G401 (cell line): ENCODE measurements at regions not wholly inside any gene's neighbourhood (a gene's known extent, or its start where the extent isn't known, plus 50 kb on each side); places are given as distances from the start of the nearest gene placed in this dataset.

Source experiments
- DNase-seq: peaks from one replicate; pipeline ENCODE4 v3.0.0-alpha.2; 2015; ENCODE audit warnings: low spot score
- in situ Hi-C: cut with HindIII; loops from 2 replicates; pipeline ENCODE4 v1.10.0; 2016; ENCODE audit warnings: low sequenced_read_pairs, mixed read lengths

DNA sequence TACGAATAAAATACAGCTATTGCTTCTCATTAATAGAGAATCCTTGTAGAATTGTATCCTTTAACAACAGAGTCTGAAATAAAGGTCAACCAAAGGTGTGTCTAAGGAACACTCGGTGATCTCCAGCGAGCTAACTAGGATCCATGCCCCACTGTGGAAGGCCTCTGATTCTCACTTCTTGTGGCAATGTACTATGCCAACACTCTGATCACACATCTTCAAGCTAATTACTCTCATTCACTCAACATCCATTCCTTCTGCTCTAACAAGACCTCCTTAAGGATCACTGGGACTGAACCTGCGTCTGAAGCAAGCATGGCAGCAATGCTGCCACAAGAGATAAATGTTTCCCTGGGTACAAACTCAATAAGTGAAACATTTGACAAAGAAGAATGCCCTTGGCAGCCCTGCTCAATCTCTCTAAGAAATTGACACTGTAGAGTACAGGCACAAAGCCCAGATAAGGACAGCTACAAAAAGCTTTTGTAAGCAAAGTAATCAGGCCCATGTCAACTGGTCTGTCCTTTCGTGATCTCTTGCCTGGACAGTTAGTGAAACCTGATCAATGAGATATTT, 74.6 kb upstream of the PARD3B start:
- no peak for DNase-seq
- in situ Hi-C loops: no loop called here

DNA sequence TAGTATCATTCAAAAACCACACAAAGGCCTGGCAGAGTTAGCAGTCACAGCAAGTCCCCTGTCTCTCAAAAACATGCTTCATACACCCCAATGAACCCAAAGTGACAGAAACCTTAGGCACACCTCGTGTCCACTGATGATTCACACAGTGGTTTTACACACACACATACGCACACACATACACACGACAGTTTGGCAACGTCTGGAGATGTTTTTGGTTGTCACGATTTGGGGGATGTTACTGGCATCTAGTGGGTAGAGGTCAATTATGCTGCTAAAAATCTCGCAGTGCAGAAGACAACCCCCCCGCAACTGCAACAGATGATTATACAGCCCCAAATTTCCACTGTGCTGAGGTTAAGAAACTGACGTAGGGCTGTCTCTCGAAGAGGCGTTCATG, 72.9 kb upstream of the PARD3B start:
- no peak for DNase-seq
- in situ Hi-C loops: no loop called here

DNA sequence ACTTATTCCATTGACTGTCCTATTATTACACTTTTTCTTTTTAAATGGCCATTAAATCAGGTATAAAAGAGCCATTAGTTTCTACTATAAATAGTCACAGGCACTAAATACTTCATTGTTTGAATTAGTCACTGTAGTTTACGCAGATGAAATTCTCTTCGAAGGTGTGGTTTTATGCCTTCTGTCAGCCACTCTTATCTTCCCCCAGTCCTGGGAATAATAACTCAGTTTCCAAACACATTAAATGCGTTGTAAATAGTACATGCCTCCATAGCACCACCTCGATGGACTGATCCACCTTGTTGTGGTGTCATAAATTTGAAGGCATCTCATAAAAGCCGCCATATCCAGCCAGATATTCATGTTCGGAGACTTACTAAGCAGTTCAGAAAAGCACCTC, 72.1 kb upstream of the PARD3B start:
- DNase-seq: no peak
- in situ Hi-C loops: no loop called here

DNA sequence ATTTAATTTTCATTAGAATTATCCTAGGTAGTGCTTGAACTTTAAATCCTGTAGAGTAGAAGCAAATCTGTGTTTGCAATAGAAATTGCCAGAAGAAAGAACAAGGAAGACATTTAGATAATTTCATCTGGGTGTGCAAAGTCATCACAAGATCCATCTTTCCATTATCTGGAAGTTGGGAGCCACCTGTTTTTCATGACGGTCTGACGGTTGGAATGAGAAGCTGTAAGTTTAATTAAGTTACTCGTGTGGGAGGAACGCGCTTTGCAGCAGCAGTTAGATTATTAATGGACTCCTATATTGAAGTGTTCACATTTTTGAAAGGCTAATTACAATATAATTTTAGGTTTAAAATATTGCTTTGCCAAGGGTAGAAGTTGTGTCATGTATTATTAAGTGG, 69.9 kb upstream of the PARD3B start:
- in situ Hi-C loops: no loop called here
- no peak for DNase-seq

DNA sequence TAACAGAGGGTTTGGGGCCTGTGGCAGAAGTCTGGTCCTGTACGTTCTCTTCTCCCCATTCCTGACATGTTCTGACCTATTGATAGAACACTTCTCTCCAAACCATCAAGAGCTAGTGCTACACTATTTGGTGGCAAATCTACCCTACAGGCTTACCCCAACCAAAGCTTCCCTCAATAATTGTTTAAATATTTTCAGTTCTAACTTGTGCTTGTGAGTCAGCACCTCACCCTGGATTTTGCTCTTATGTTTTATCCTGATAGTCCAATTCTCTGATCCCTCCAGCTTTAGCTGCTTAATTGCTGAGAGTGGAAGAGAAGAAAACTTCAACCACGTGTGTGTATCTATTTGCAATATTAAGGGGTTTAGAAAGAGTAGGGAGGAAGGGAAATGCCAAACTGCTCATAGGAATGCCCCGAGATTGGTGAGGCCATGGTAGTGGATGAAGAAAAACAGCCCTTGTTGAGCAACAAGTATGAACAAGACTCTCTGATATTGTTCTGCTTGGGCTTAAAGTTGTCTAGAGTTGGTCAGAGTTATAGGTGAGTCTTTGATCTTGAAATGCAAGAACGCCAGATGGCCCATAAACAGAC, 67.8 kb upstream of the PARD3B start:
- no peak for DNase-seq
- in situ Hi-C loops: no loop called here

DNA sequence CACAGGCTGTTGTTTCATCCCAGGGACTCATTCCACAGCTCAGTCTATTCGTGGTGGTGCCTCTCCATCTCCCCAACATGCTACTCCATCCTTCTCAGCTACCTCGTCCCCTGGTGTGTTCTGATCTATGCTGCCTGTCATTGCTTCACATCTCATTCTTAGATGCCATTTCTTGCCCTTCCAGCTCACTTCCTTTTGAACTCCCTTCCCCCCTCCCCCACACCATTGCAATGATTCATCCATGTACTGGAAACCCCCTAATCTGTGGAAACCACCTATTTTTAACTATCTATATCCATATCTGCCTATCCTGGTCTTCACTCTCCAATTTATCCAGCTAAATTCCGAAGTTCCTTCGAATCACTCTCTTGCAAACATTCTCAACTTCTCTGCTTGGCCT, 65.7 kb upstream of the PARD3B start:
- in situ Hi-C loops: no loop called here
- DNase-seq: no peak

DNA sequence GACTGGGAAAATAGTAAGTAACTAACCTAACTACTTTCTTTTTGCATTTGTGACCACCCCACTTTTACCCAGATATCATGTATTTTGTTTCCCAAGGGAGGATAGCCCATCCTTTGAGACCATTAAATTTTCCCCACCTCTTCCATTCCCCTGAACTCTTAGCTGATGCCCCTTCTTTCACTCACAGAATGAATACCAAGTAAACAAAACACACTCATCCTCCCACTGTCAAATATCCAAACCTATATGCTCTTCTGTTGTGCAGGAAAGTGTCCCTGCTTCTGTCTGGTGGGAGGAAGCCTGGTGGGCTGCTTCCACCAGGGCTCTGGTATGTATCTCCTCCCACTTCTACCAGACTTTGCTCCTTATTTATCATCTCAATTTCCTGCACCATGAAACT, 64.6 kb upstream of the PARD3B start:
- DNase-seq: no peak

DNA sequence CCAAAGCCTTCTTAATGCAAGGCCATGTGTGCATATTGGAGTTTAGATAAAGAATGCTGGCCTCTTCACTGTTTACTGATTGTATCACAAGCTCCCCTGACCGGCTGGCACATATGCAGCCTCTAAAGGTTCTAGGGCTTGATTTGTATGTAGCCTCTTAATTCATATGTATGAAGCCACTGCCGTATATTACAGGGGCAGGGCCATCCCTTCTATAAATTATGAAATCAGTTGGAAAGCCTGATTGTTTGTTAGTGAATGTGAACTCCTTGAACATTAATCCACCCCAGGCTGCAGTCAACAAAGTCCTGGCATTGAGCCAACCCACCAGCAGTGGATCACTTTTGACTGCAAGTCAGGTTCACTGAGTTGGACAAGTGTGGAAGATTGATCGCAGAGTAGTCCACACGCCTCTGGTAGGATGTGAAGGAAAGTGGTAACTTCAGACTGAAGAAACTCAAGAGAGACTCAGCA, 61.6 kb upstream of the PARD3B start:
- no peak for DNase-seq
- in situ Hi-C loops: no loop called here

More for the DNA sequence above, 64.6 kb upstream of the PARD3B start:
- in situ Hi-C loops: no loop called here

DNA sequence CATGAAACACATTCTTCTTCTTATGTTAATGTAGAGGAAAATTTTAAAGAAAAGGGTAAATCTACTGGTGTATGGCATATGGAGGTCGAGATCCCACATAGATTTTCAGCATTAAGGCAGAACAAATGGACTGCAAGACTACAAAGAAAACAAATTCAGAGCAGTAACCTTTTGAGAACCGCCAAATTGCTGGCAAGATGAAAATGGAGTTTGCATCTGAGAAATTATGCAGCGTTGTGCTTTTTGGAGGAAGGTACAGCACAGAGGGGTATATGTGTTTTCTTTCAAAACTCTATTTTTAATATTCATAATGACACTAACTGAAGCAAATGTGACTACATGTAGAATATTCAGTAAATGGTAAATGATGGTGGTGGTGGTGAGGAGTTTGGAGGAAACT, 59.0 kb upstream of the PARD3B start:
- DNase-seq: no peak
- in situ Hi-C loops: no loop called here

DNA sequence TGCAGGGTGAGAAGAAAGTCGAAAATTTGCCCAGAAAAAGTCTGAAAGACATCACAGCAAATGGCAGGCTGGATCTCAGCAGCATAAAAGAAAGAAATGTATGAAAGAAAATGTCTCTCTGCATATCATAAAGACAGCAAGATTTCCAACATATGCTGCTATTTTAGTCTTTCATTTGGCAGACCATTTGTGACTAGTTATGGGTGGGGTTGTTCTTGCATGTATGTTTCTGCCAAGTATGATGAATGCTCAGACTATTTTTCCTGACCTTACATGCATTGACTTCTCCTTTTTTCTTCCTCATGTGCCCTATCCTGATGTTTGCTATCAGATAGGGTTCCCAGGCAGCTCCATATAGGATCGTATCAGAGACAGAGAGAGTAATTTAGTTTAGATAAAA, 58.5 kb upstream of the PARD3B start:
- in situ Hi-C loops: no loop called here
- DNase-seq: no peak

DNA sequence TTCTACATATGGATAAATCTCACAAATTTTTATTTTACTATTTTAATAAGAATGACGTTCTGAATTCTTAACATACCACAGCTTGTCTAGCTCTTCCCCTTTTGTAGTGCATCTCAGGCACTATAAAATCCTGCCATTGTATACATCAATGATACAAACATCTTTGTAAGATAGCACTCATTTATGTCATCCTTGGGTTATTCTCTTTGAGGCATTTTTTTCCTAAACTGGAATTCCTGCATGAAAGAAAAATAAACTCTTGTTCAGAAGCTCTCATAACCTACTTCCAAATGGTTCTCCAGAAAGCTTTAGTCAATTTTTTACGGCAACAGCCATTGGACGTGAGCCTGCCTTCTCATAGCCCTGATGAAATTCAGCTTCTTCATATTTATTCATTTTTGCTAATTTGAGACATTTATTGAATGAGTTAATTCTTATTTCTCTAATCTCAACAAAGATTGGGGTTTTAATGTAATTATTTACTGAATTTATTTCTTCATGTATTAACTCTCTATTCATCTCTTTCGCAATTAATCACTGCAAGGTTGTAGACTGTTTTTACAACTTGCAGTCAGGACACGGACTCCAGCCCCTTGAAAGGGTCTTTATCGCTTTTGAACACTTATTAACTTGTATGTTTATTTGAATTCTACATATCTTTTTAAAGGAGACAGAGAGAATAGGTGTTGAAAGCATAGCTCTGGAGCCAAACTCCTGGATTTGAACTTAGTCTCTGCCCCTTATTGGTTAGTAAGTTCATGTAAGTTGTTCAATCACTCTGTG, 57.6 kb upstream of the PARD3B start:
- in situ Hi-C loops: no loop called here
- no peak for DNase-seq

DNA sequence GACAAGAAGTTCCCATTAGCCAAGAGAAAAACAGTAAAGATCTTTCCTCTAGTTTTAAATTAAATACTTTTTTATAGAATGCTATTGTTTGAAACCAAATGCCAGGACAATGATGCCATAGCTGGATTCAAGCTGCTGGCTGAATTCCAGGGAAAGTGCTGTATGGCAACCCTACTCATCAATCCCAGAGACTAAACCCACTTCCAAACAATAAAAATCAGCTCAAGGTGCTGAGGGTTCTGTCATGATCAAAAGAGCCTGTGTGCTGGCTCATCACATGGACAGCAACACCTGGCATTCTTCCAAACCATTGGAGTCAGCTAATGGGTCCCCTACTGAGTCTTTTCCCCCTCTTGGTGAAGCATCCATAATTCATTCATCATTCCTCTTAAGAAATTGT, 53.7 kb upstream of the PARD3B start:
- DNase-seq: no peak
- in situ Hi-C loops: no loop called here

DNA sequence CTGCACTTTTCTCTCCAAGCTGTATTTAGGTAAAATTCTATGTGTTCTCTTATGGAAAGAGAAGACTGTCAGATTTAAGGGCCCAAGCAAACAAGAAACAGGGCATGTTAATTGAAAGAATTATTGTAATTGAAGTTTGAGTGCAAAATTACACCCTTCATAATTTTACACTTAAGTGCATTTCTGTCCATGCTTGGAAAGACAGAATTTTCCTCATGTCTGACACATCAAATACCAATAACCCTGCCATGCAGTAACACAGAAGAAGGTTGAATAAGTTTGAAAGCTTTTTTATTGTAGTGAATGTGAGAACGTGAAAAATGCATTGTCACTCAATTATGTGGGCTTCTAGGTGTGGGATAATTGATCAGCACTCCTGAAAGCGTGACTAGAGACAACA, 52.9 kb upstream of the PARD3B start:
- in situ Hi-C loops: no loop called here
- no peak for DNase-seq

DNA sequence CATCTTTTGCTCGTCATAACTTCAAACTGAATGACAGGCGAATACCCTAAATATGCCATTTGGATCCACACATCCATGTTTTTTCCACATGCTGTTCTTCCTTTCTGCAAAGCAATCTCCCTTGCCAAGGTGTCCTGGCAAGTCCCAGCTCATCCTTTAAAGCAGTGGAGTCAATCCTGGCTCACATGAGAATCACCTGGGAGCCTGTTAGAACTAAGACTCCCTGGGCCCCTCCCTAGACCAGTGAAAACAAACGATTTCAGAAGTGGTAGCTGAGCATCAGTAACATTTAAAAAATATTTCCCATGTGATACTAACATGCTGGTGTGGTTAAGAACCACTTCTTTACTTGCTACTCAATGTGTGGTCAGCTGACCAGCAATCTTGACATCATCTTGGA, 50.6 kb upstream of the PARD3B start:
- no peak for DNase-seq
- in situ Hi-C loops: no loop called here

DNA sequence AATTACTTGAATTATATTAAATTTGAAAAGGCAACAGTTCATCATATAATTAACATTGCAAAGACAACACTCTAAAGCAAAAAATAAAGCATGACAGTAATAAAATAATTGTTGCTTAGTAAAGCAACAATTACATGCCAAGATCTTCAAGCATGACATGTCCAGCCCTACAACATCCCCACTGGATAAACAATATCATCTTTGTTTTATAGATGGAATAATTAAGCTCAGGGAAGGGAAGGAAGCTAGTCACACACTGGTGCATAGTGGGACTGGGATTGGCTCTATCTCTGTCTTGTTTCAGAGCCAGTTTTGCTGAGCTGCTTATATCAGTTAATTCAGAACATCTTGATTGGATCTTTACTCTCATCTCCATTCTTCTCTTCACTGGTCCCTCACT, 49.9 kb upstream of the PARD3B start:
- in situ Hi-C loops: no loop called here

More for the DNA sequence above, 49.9 kb upstream of the PARD3B start:
- no peak for DNase-seq
